NB4 (cell line): ENCODE measurements at regions not wholly inside any gene's neighbourhood (a gene's known extent, or its start where the extent isn't known, plus 50 kb on each side); places are given as distances from the start of the nearest gene placed in this dataset.
"Not testable (repeated sequence)": the region's sequence is repeated elsewhere in the genome, so short reads cannot be mapped to it uniquely, and the experiment has no call there.

Experiments
- POLR2A ChIP-seq: IDR thresholded peaks from 2 replicates; pipeline ENCODE4 v1.6.1; 2011; ENCODE audit warnings: mild to moderate bottlenecking; ENCODE audit not compliant: insufficient read length; ENCODE audit errors: extremely low read depth
- TF ChIP-seq, protein P1 (sequence below): IDR thresholded peaks from one replicate; pipeline ENCODE4 v1.5.1; 2012; ENCODE audit warnings: low read depth, low read length

DNA sequence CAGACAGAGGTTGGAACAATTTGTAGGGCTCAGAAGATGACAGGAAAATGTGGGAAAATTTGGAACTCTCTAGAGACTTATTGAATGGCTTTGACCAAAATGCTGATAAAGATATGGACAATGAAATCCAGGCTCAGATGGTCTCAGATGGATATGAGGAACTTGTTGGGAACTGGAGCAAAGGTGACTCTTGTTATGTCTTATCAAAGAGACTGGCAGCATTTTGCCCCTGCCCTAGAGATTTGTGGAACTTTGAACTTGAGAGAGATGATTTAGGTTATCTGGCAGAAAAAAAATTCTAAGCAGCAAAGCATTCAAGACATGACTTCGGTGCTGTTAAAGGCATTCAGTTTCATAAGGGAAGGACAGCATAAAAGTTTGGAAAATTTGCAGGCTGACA, 347.9 kb upstream of the RPS23 start:
- not testable (repeated sequence) for TF ChIP-seq POLR2A
- TF ChIP-seq, protein P1, sequence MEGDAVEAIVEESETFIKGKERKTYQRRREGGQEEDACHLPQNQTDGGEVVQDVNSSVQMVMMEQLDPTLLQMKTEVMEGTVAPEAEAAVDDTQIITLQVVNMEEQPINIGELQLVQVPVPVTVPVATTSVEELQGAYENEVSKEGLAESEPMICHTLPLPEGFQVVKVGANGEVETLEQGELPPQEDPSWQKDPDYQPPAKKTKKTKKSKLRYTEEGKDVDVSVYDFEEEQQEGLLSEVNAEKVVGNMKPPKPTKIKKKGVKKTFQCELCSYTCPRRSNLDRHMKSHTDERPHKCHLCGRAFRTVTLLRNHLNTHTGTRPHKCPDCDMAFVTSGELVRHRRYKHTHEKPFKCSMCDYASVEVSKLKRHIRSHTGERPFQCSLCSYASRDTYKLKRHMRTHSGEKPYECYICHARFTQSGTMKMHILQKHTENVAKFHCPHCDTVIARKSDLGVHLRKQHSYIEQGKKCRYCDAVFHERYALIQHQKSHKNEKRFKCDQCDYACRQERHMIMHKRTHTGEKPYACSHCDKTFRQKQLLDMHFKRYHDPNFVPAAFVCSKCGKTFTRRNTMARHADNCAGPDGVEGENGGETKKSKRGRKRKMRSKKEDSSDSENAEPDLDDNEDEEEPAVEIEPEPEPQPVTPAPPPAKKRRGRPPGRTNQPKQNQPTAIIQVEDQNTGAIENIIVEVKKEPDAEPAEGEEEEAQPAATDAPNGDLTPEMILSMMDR = not testable (repeated sequence)
